Cardiac muscle cell (in vitro differentiated cells and primary cell): ENCODE measurements at regions not wholly inside any gene's neighbourhood (a gene's known extent, or its start where the extent isn't known, plus 50 kb on each side); places are given as distances from the start of the nearest gene placed in this dataset.

Experiments
- DNase-seq, 2 donors: peaks; one replicate each; pipeline versions ENCODE4 v3.0.0 to v3.0.0-alpha.2; 2010 to 2017; ENCODE audit warnings: low read depth in 1 of 2, low spot score in 1 of 2
- H3K27ac ChIP-seq: fragments of 200-600 bp; sonication (generic); 2 replicates; pipeline ENCODE4 v1.5.1; 2016
- H3K27me3 ChIP-seq: fragments of 200-600 bp; sonication (generic); 2 replicates; pipeline ENCODE4 v1.6.0; 2016; ENCODE audit warnings: control low read depth
- H3K36me3 ChIP-seq: fragments of 200-600 bp; sonication (generic); 2 replicates; pipeline ENCODE4 v1.5.1; 2016; ENCODE audit warnings: control low read depth
- H3K4me1 ChIP-seq: fragments of 200-600 bp; sonication (generic); 2 replicates; pipeline ENCODE4 v1.8.1; 2017; ENCODE audit warnings: low read depth, mild to moderate bottlenecking, mixed run types
- H3K4me3 ChIP-seq: fragments of 200-600 bp; sonication (generic); 2 replicates; pipeline ENCODE4 v1.5.1; 2016; ENCODE audit warnings: mild to moderate bottlenecking
- H3K9me3 ChIP-seq: fragments of 200-600 bp; sonication (generic); 2 replicates; pipeline ENCODE4 v1.5.1; 2017; ENCODE audit warnings: low read depth, mild to moderate bottlenecking, control low read depth
- CTCF ChIP-seq: IDR thresholded peaks from 2 replicates; pipeline ENCODE4 v1.5.1; 2012; ENCODE audit warnings: low read depth, mild to moderate bottlenecking, low read length

DNA sequence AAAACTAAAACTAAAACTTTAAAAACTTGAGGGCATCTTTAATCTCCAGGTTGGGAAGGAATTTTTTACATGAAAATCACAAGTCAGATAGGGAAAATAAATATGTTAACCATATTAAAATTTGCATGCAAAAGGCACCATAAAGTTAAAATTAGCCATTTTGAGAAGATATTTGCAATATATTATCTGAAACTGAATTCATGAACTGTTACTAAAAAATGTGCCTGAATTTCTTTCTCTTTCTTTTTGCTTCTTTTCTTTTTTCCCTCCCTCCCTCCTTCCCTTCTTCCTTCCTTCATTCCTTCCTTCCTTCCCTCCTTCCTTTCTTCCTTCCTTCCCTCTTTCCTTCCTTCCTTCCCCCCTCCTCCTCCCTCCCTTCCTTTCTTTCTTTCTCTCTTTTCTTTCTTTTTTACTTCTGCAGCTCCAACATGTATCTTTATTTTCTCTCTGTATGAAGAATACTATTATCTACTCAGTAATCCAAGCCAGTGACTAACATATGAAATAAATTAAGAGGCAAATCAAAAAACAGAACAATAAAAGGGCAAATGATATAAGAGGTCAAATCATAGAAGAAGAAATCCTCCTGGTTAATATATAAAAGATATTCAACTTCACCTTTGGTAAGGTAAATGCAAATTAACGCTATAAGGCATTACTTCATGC lies 146.0 kb downstream of the BRMS1L start:
- H3K27me3 ChIP-seq = no peaks in the 10 kb centered on the region
- H3K4me3 ChIP-seq = no peak overlapping the region
- no peaks in the 10 kb centered on the region for H3K9me3 ChIP-seq
- no peak for TF ChIP-seq CTCF
- H3K4me1 ChIP-seq = no peaks in the 10 kb centered on the region
- H3K36me3 ChIP-seq = no peaks in the 10 kb centered on the region
- no peak overlapping the region for H3K27ac ChIP-seq
- no peak for DNase-seq

- Histone ChIP-seq H3K4me1 (no peaks in the 10 kb centered on the region), H3K27me3 (no peaks in the 10 kb centered on the region), H3K27ac (no peak overlapping the region), H3K36me3 (no peaks in the 10 kb centered on the region), H3K4me3 (no peak overlapping the region), H3K9me3 (no peaks in the 10 kb centered on the region)
- no peak for TF ChIP-seq CTCF
- no peak for DNase-seq
Measured at GRCh38 chr14:35969310-35969709, 143.2 kb downstream of the BRMS1L start.

DNA sequence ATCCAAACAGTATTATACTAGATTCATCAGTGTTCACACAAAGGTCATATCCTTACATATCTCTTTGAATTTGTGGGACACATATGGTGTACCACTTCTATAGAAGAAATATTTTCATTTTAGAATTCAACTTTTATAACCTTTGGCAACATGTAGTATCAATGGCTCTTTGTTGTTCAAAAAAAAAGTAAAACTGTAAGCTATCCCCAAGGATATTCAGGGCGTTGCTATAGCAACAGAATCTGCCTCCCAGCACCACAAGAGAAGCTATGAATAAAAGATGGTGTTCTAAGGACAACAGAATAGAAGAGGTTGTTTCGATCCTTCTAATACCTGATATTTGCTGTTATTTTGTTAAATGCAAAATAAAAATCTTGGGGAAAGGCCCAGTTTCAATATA lies 139.3 kb downstream of the BRMS1L start:
- Histone ChIP-seq H3K27ac (no peak overlapping the region), H3K9me3 (no peaks in the 10 kb centered on the region), H3K4me3 (no peak overlapping the region), H3K4me1 (no peaks in the 10 kb centered on the region), H3K27me3 (no peaks in the 10 kb centered on the region), H3K36me3 (no peaks in the 10 kb centered on the region)
- no peak for TF ChIP-seq CTCF
- DNase-seq = no peak

DNA sequence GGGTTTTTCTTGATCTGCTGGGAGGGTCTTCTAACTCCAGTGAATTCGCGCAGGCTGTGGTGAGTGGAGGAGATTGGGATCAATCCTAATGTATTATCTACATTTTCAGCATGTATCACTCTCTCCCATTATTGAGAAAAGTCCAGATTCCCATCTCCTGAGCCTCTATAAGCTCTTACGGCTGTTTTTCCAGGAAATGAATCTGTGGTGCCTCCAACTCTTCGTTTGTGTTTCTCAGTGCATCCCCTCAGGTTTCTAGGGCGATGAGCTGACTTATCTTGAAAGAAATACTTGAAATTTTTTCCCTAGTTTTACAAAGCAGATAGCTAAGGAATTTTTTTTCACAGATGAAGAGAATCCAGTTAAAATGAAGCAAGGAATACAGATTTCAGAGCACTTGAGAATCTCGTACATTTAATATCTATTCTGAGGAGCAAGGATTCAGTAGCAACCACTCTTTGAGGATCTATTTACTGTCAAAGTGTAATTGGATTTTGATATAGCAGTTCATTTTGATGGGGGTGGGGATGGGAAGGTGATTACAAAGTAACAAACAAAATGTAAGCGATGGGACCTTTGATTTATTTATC lies 138.7 kb downstream of the BRMS1L start:
- DNase-seq = no peak
- no peak overlapping the region for H3K27ac ChIP-seq
- TF ChIP-seq CTCF = no peak
- H3K27me3 ChIP-seq = no peaks in the 10 kb centered on the region
- H3K4me3 ChIP-seq = no peak overlapping the region
- no peaks in the 10 kb centered on the region for H3K36me3 ChIP-seq
- no peaks in the 10 kb centered on the region for H3K9me3 ChIP-seq
- H3K4me1 ChIP-seq = no peaks in the 10 kb centered on the region

DNA sequence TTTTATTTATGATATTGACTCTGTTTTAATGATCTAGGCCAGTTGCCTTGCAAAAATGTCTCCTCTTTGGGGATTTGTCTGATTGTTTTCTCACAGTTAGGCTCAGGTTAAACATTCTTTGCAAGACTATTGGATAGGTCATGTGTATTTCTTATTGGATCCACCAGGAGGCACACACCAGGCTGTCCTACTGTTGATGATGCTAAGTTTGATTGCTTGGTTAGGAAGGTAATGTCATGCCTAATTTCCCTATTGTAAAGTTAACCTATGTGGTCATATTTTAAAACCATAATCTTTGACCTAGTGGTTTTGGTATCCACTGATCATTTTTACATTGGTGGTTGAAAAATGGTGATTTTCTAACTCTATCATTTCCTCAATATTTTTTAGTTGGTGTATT lies 137.1 kb downstream of the BRMS1L start:
- H3K27me3 ChIP-seq = no peaks in the 10 kb centered on the region
- H3K4me1 ChIP-seq = no peaks in the 10 kb centered on the region
- no peak overlapping the region for H3K27ac ChIP-seq
- DNase-seq = no peak
- H3K4me3 ChIP-seq = no peak overlapping the region
- TF ChIP-seq CTCF = no peak
- H3K36me3 ChIP-seq = no peaks in the 10 kb centered on the region
- no peaks in the 10 kb centered on the region for H3K9me3 ChIP-seq
